ENCODE measurements at regions not wholly inside any gene's neighbourhood (a gene's known extent, or its start where the extent isn't known, plus 50 kb on each side); places are given as distances from the start of the nearest gene placed in this dataset.

DNA sequence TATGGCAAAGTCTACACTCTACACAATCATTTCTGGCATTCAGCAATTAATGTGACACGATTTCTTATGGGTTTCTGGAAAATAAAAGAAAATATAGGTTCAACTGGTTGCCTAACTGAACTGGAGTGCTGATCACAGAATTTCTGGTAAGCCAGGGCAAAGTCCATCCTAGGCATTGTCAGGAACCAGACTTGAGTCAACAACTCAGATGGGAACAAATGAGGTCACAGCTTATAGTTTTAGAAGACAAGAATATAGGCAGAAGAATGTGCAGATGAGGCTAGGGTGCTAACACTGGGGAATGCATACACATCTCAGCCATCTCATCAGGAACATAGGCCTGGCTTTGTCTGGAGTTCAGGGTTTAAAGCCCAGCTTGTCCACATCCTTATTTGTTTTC lies 317.2 kb upstream of the ID2 start:
- TF ChIP-seq, protein P1, sequence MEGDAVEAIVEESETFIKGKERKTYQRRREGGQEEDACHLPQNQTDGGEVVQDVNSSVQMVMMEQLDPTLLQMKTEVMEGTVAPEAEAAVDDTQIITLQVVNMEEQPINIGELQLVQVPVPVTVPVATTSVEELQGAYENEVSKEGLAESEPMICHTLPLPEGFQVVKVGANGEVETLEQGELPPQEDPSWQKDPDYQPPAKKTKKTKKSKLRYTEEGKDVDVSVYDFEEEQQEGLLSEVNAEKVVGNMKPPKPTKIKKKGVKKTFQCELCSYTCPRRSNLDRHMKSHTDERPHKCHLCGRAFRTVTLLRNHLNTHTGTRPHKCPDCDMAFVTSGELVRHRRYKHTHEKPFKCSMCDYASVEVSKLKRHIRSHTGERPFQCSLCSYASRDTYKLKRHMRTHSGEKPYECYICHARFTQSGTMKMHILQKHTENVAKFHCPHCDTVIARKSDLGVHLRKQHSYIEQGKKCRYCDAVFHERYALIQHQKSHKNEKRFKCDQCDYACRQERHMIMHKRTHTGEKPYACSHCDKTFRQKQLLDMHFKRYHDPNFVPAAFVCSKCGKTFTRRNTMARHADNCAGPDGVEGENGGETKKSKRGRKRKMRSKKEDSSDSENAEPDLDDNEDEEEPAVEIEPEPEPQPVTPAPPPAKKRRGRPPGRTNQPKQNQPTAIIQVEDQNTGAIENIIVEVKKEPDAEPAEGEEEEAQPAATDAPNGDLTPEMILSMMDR (conservative IDR thresholded peaks at IDR 0.05; ENCODE audit: low read depth, low read length): no peak
- no peak for TF ChIP-seq EZH2 (IDR thresholded peaks at IDR 0.05; ENCODE audit: borderline replicate concordance, low read depth, low read length, poor library complexity, severe bottlenecking)
